NCI-H1436 treated with DMSO at 0.1 percent for 48 hours (cell line): ENCODE measurements at regions not wholly inside any gene's neighbourhood (a gene's known extent, or its start where the extent isn't known, plus 50 kb on each side); places are given as distances from the start of the nearest gene placed in this dataset.

Source experiments
- DNase-seq: peaks from one replicate; lab custom pipeline; 2025; lab: John Stamatoyannopoulos, UW

- DNase-seq, result no peak
These were observed 50.6 kb upstream of the IL6 start for GRCh38 chr7:22676385-22676784.

- no peak for DNase-seq
These were observed 51.1 kb upstream of the IL6 start for GRCh38 chr7:22675917-22676343.

- no peak for DNase-seq
These were observed 51.6 kb upstream of the IL6 start for GRCh38 chr7:22675421-22675820.

GRCh38 chr7:22672846-22673680 is 53.9 kb upstream of the IL6 start:
- no peak for DNase-seq

GRCh38 chr7:22671177-22671879 is 55.7 kb upstream of the IL6 start:
- DNase-seq, result no peak

- no peak for DNase-seq
These were observed 56.6 kb upstream of the IL6 start for GRCh38 chr7:22670422-22670815.

- DNase-seq, result no peak
These were observed 57.1 kb upstream of the IL6 start for GRCh38 chr7:22669692-22670421.

GRCh38 chr7:22668971-22669401 is 58.0 kb upstream of the IL6 start:
- DNase-seq, result no peak

- DNase-seq, result no peak
These were observed 59.3 kb upstream of the IL6 start for GRCh38 chr7:22667562-22668239.

GRCh38 chr7:22667187-22667561 is 59.8 kb upstream of the IL6 start:
- DNase-seq, result no peak

- no peak for DNase-seq
These were observed 60.3 kb upstream of the IL6 start for GRCh38 chr7:22666732-22667131.

GRCh38 chr7:22665923-22666322 is 61.1 kb upstream of the IL6 start:
- DNase-seq, result no peak

- no peak for DNase-seq
These were observed 61.8 kb upstream of the IL6 start for GRCh38 chr7:22664988-22665798.

GRCh38 chr7:22663721-22664120 is 63.3 kb upstream of the IL6 start:
- no peak for DNase-seq

GRCh38 chr7:22663357-22663718 is 63.7 kb upstream of the IL6 start:
- DNase-seq, result no peak

- DNase-seq, result no peak
These were observed 64.2 kb upstream of the IL6 start for GRCh38 chr7:22662556-22663356.

- DNase-seq, result no peak
These were observed 65.0 kb upstream of the IL6 start for GRCh38 chr7:22662036-22662435.

- no peak for DNase-seq
These were observed 66.3 kb upstream of the IL6 start for GRCh38 chr7:22660732-22661131.

GRCh38 chr7:22660293-22660692 is 66.7 kb upstream of the IL6 start:
- DNase-seq, result no peak

GRCh38 chr7:22659741-22660140 is 67.3 kb upstream of the IL6 start:
- no peak for DNase-seq

- no peak for DNase-seq
These were observed 69.0 kb upstream of the IL6 start for GRCh38 chr7:22658031-22658430.
